A549 (cell line): ENCODE measurements at regions not wholly inside any gene's neighbourhood (a gene's known extent, or its start where the extent isn't known, plus 50 kb on each side); places are given as distances from the start of the nearest gene placed in this dataset.

Experiments
- ATAC-seq, 2 experiments: fragments of 200-7000 bp in 1 of 2; fragments of >200 bp in 1 of 2; cut with Nextera tagmentation in 1 of 2; cut with Tn5 transposase in 1 of 2; 3 replicates each; pipeline versions ENCODE4 v1.8.0 to v1.9.1; 2018 to 2020; ENCODE audit warnings: mild to moderate bottlenecking in 1 of 2, moderate library complexity in 1 of 2
- CTCF ChIA-PET: fragments of 300-600 bp; sonication (Branson Sonifier 250); formaldehyde crosslinking; extraction: SDS; loops from one replicate; lab custom pipeline; 2021; ENCODE audit warnings: antibody characterized with exemption, inconsistent platforms; lab: Yijun Ruan, JAX
- POLR2A ChIA-PET: fragments of 350-600 bp; formaldehyde crosslinking; extraction: SDS; loops from one replicate; lab custom pipeline; 2021; ENCODE audit warnings: antibody characterized with exemption, inconsistent platforms; lab: Yijun Ruan, JAX
- DNase-seq, 2 experiments: peaks; one replicate each; pipeline versions ENCODE4 v3.0.0 to v3.0.0-alpha.2; 2011 to 2016; ENCODE audit warnings: low read depth in 1 of 2, low spot score in 1 of 2
- FAIRE-seq: peaks from 2 replicates; lab custom pipeline; 2011; peaks lifted over from hg19 to GRCh38; lab: Jason Lieb, UNC
- H3K27ac ChIP-seq, 2 experiments: fragments of >200 bp; sonication (Bioruptor Twin); formaldehyde crosslinking; 3 replicates each; pipeline ENCODE4 v1.5.1; 2016 to 2017
- H3K4me1 ChIP-seq: fragments of >200 bp; sonication (Bioruptor Twin); formaldehyde crosslinking; 3 replicates; pipeline ENCODE4 v1.6.1; 2016
- H3K4me2 ChIP-seq: fragments of >200 bp; sonication (Bioruptor Twin); formaldehyde crosslinking; 3 replicates; pipeline ENCODE4 v1.6.1; 2016
- H3K4me3 ChIP-seq: fragments of >200 bp; sonication (Bioruptor Twin); formaldehyde crosslinking; 3 replicates; pipeline ENCODE4 v1.5.1; 2016
- H3K9me3 ChIP-seq: fragments of >200 bp; sonication (Bioruptor Twin); formaldehyde crosslinking; 3 replicates; pipeline ENCODE4 v1.6.1; 2016
- CEBPB ChIP-seq, 2 experiments: fragments of >200 bp in 1 of 2; sonication (Bioruptor Twin) in 1 of 2; formaldehyde crosslinking in 1 of 2; IDR thresholded peaks; 2 replicates each; pipeline ENCODE4 v1.6.1; 2012 to 2016
- EP300 ChIP-seq, 2 experiments: fragments of >200 bp; sonication (Bioruptor Twin); formaldehyde crosslinking; IDR thresholded peaks; 2 replicates in 1 of 2; 3 replicates in 1 of 2; pipeline ENCODE4 v1.6.1; 2016 to 2017
- FOSL2 ChIP-seq, 2 experiments: fragments of 450-650 bp in 1 of 2; fragments of >200 bp in 1 of 2; sonication (Bioruptor Twin) in 1 of 2; formaldehyde crosslinking; IDR thresholded peaks; 2 replicates each; pipeline versions ENCODE4 v1.5.0 to v1.6.1; 2016 to 2020; ENCODE audit warnings: mild to moderate bottlenecking in 1 of 2, moderate library complexity in 1 of 2
- GATA3 ChIP-seq: IDR thresholded peaks from 2 replicates; pipeline ENCODE4 v1.6.1; 2012; ENCODE audit warnings: borderline replicate concordance
- HES2 ChIP-seq: fragments of >200 bp; sonication (Bioruptor Twin); formaldehyde crosslinking; IDR thresholded peaks from 2 replicates; pipeline ENCODE4 v1.6.1; 2016
- HOXB5 ChIP-seq: fragments of 250-450 bp; sonication (Bioruptor Pico); IDR thresholded peaks from 2 replicates; pipeline ENCODE4 v1.5.0; 2020; ENCODE audit warnings: mild to moderate bottlenecking, moderate library complexity
- POLR2A ChIP-seq: IDR thresholded peaks from 2 replicates; pipeline ENCODE4 v1.6.1; 2012; ENCODE audit warnings: mild to moderate bottlenecking, low read length
- POLR2AphosphoS2 ChIP-seq: conservative IDR thresholded peaks from 2 replicates; pipeline ENCODE4 v1.6.1; 2012; ENCODE audit warnings: low read length, improper control_type of control experiment, inconsistent platforms
- RARB ChIP-seq: fragments of 250-450 bp; sonication (Bioruptor Pico); IDR thresholded peaks from 2 replicates; pipeline ENCODE4 v1.8.0; 2021; ENCODE audit warnings: mild to moderate bottlenecking, moderate library complexity
- SMC3 ChIP-seq: fragments of >200 bp; sonication (Bioruptor Twin); formaldehyde crosslinking; IDR thresholded peaks from 3 replicates; pipeline ENCODE4 v1.6.1; 2018; ENCODE audit warnings: inconsistent platforms
- SREBF2 ChIP-seq: fragments of 450-650 bp; IDR thresholded peaks from 2 replicates; pipeline ENCODE4 v1.6.1; 2014; ENCODE audit warnings: mild to moderate bottlenecking, moderate library complexity
- TFCP2L1 ChIP-seq: fragments of 250-450 bp; sonication (Bioruptor Pico); IDR thresholded peaks from 2 replicates; pipeline ENCODE4 v1.5.0; 2021; ENCODE audit warnings: mild to moderate bottlenecking
- ZC3H11A ChIP-seq: fragments of 450-650 bp; IDR thresholded peaks from 2 replicates; pipeline ENCODE4 v1.6.1; 2014; ENCODE audit warnings: antibody characterized with exemption, mild to moderate bottlenecking
- WGBS: methylation state at CpG from one replicate; pipeline ENCODE4 v1.1.6; 2017; ENCODE audit errors: missing lambda C conversion rate; 5-methylcytosine and 5-hydroxymethylcytosine counted together
- TF ChIP-seq, protein P1 (sequence below): IDR thresholded peaks from 2 replicates; pipeline ENCODE4 v1.6.1; 2012
- TF ChIP-seq, protein P2 (sequence below): fragments of >200 bp; sonication (Bioruptor Twin); formaldehyde crosslinking; IDR thresholded peaks from 3 replicates; pipeline ENCODE4 v1.5.1; 2016

GRCh38 chr16:27152121-27152520 lies 51.2 kb upstream of the KDM8 start:
- Histone ChIP-seq H3K4me2 (no peak overlapping the region), H3K4me1 (no peaks in the 10 kb centered on the region), H3K9me3 (no peaks in the 10 kb centered on the region), H3K4me3 (no peak overlapping the region), H3K27ac (no peak overlapping the region)
- TF ChIP-seq RARB (CRISPR knock-in tag) (no peak), SMC3 (no peak), SREBF2 (no peak), HES2 (no peak), FOSL2 (IDR thresholded peaks at IDR 0.05) (no peak), FOSL2 (CRISPR knock-in tag; IDR thresholded peaks at IDR 0.05) (no peak), HOXB5 (CRISPR knock-in tag) (no peak), POLR2AphosphoS2 (no peak), TFCP2L1 (no peak), POLR2A (no peak)
- TF ChIP-seq, protein P1, sequence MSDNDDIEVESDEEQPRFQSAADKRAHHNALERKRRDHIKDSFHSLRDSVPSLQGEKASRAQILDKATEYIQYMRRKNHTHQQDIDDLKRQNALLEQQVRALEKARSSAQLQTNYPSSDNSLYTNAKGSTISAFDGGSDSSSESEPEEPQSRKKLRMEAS, result no peak
- ChIA-PET POLR2A (no interaction called here), CTCF (interaction anchor here (0.7 to 7.8 kb wide), 6 partner anchors 8 to 306 kb away, joined by 3 to 83 read pairs (median 4); no protein-coding TSS in a partner anchor)
- 40% methylated on average over 1 of the region's 2 CpGs for WGBS
- no peak for ATAC-seq
- FAIRE-seq, result no peak
- DNase-seq, result no peak

- WGBS, result 56% methylated on average over 4 of the region's 4 CpGs
Measured at GRCh38 chr16:27152801-27153200, 50.5 kb upstream of the KDM8 start.

More at GRCh38 chr16:27152801-27153200, 50.5 kb upstream of the KDM8 start:
- TF ChIP-seq SMC3, result no peak
- TF ChIP-seq GATA3, result no peak
- TF ChIP-seq ZC3H11A, result no peak
- no peak for TF ChIP-seq EP300 (IDR thresholded peaks at IDR 0.05)
- TF ChIP-seq, protein P2, sequence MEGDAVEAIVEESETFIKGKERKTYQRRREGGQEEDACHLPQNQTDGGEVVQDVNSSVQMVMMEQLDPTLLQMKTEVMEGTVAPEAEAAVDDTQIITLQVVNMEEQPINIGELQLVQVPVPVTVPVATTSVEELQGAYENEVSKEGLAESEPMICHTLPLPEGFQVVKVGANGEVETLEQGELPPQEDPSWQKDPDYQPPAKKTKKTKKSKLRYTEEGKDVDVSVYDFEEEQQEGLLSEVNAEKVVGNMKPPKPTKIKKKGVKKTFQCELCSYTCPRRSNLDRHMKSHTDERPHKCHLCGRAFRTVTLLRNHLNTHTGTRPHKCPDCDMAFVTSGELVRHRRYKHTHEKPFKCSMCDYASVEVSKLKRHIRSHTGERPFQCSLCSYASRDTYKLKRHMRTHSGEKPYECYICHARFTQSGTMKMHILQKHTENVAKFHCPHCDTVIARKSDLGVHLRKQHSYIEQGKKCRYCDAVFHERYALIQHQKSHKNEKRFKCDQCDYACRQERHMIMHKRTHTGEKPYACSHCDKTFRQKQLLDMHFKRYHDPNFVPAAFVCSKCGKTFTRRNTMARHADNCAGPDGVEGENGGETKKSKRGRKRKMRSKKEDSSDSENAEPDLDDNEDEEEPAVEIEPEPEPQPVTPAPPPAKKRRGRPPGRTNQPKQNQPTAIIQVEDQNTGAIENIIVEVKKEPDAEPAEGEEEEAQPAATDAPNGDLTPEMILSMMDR, result no peak
- TF ChIP-seq CEBPB (IDR thresholded peaks at IDR 0.05), result no peak
- no peak for DNase-seq
- no peak overlapping the region for H3K4me3 ChIP-seq
- H3K9me3 ChIP-seq, result no peaks in the 10 kb centered on the region
- H3K4me1 ChIP-seq, result no peaks in the 10 kb centered on the region
- H3K27ac ChIP-seq, result no peak overlapping the region
- ChIA-PET POLR2A (no interaction called here), CTCF (interaction anchor here (0.8 to 7.8 kb wide), 11 partner anchors 9 to 305 kb away, joined by 3 to 83 read pairs (median 3); no protein-coding TSS in a partner anchor)
- no peak overlapping the region for H3K4me2 ChIP-seq
- no peak for FAIRE-seq
- ATAC-seq, result no peak
